HG02885 (cell line): ENCODE measurements at regions not wholly inside any gene's neighbourhood (a gene's known extent, or its start where the extent isn't known, plus 50 kb on each side); places are given as distances from the start of the nearest gene placed in this dataset.

Experiments used
- ATAC-seq: cut with Tn5 transposase; IDR thresholded peaks from one replicate; pipeline ENCODE4 v1.9.1; 2021; ENCODE audit warnings: mild to moderate bottlenecking; ENCODE audit not compliant: unreplicated experiment, poor library complexity

DNA sequence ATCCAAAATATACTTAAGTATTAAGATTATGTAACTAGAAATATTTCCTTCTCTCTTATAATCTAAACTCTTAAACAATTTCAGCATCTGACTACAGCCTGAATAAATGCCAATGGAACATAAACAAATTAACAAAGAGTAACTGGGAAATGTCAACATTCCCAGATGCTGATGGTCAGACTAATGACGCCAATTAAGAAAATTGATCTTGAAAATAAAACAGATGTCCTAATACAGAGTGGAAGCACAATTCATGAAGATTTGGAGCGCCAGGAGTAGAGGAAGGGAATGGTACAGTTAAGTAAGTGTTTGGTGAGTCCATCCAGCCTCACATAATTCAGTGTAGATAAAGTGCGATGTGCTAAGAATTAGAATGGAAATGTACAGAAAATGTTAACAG, 203.7 kb upstream of the NWD2 start:
- ATAC-seq = no peak

DNA sequence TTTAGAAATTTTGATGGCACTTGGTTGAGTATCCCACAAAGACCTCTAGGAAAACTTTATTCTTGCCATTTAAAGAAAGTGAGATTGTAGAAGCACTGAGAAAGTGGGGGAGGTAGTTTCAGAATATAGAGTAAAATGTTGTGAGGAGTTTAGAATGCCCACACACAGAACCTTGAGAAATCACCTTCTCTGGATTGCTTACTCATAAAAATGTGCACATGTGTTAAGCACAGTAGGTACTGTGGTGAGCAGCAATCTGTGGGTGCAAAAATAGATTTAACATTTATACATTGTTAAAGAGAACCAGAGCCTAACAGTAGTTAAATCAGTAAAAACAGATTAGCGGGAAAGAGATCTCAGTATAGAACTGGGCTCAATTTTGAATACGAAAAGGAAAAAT, 201.2 kb upstream of the NWD2 start:
- peak; percentile 76 for ATAC-seq

GRCh38 chr4:37051111-37051510, 193.4 kb upstream of the NWD2 start:
- ATAC-seq = no peak

GRCh38 chr4:37051866-37052265, 192.7 kb upstream of the NWD2 start:
- no peak for ATAC-seq

DNA sequence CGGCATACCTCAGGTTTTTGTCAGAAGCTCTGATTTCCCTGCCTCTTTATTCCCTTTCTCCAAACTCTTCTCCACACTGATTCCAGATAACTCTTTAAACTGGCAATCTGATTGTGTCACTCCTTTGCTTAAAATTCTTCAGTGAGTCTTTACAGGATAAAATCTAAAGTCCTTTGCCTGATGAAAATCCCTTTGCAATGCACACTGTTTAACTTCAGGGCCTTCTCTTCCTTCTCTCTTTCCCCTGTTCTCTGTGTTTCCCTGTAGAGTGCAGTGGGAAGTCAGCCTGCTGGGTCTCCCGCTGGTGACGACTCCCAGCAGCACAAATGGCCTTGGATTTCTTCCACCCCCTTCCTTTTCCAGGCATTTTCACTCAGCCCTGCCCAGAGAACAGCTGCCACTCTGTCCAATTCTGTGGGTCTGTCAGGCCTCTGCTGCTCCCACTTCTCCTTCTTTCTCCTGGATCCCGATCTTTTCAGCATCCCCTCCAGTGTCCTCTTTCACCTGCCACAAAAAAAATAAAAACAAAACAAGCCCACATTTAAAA, 189.9 kb upstream of the NWD2 start:
- ATAC-seq = no peak

GRCh38 chr4:37058826-37059225, 185.7 kb upstream of the NWD2 start:
- ATAC-seq = no peak

- ATAC-seq = no peak
Measured at GRCh38 chr4:37066159-37066558, 178.4 kb upstream of the NWD2 start.

DNA sequence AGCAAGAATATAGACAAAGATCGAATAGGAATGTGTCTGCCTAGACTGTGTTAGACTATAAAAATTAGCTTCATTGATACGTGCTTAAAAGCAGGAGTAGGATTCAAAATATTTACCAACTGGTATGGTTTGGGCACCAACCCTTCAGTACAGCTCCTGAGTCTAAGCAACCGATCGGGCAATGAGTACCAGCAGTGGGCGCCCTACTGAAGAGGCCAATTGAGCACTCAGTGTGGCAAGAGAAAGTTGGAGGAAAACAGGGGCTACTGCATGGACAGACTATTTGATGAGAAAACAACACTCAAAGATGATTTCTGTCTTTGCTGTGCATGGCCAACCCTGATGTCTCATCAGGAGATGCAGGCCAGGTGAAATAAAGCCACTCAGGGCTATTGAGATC, 176.0 kb upstream of the NWD2 start:
- no peak for ATAC-seq

- ATAC-seq = no peak
Measured at GRCh38 chr4:37070041-37070440, 174.5 kb upstream of the NWD2 start.

DNA sequence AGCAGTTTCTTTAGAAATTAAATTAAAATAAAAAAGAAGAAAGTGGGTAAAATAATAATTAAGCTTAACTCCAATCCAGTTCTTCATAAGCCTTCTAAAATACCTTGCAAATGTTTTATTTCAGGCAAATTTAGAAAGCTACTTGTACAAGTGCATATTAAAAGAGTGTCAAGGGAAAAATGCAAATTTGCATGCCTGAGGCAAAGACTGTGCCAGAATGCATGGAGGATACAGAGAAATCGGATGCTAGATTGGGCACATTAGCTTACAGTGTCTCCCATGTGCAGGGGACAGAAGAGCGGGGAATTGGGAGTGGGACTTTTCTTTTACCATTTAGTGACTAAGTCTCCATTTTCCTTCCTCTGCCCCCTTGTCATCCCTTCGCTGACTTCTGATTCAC, 173.0 kb upstream of the NWD2 start:
- no peak for ATAC-seq

DNA sequence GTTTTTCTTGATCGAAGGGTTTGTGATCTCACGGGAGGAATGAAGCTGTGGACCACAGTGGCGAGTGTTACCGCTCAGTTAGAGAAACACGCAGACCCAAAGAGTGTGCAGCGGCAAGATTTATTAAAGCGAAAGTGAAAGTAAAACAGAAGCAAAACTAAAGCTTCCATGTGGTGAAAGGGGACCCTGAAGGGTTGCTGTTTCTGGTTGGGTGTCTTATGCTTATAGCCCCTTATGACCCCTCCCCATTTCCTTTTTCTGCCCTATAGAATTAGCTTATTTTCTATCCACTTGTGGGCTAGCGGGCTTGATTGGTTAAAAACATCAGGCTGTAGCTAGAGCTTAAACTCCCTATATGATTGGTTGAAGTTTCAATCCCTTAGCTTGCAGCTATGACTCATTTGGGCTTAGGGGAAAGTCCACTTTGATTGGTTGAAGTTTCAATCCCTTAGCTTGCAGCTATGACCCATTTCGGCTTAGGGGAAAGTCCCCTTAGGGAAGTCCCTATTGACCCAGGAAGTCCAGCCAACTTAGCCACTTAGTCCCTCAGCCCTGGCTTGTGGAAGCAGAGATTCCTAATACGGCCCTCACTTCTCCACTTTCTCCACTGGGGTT, 171.2 kb upstream of the NWD2 start:
- ATAC-seq = no peak

GRCh38 chr4:37082912-37083311, 161.6 kb upstream of the NWD2 start:
- ATAC-seq = no peak

GRCh38 chr4:37095925-37096324, 148.6 kb upstream of the NWD2 start:
- ATAC-seq = no peak

GRCh38 chr4:37101182-37101581, 143.4 kb upstream of the NWD2 start:
- no peak for ATAC-seq

GRCh38 chr4:37101686-37102085, 142.9 kb upstream of the NWD2 start:
- no peak for ATAC-seq

GRCh38 chr4:37109756-37110155, 134.8 kb upstream of the NWD2 start:
- ATAC-seq = no peak

DNA sequence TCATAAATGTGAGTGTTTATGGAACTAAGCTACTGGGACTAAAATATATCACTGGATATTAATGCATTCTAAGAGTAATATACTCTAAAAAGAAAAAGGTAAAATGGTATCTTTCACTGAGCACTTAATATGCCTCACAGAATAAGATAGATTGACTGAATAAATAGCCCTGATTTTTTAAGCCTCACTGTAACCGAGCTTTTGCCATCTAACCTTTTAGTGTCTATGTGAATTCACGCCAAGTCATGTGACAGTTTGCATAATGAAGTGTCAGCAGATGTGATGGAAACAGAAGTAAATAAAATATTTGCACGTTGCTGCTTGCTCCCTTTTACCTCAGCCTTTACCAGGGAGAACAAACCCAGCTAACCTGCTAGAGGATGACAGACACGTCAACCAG, 119.7 kb upstream of the NWD2 start:
- no peak for ATAC-seq

GRCh38 chr4:37126051-37126450, 118.5 kb upstream of the NWD2 start:
- ATAC-seq = no peak

GRCh38 chr4:37130465-37130864, 114.1 kb upstream of the NWD2 start:
- no peak for ATAC-seq

DNA sequence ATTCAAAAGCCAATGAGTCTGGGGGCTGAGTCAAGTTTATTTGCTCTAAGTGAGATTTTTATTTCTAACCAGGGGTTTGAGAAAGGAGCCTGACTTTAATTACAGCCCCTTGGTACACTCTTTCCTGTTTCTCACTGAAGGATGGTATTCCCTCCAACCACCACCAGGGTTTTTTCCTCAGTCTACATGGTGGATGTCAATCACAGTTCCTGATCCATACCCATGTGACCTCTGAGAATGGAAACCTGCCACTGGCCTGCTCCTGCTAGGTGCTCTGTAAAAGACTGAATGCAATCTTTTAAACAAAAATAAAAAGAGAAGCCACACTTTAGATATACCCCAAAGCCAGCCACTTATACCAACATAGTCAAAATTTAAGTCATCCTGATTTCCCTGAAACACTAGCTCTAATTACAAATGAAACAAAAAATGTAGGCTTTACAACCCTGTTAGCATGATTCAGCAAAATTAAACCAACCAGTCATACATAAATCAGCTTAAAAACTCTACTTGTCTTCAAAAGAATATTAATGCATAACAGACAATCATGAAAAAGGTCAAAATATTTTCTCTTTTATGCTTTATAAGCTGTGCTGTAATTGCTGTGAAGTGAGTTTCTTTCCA, 112.1 kb upstream of the NWD2 start:
- ATAC-seq = no peak

GRCh38 chr4:37132975-37133360, 111.6 kb upstream of the NWD2 start:
- ATAC-seq = no peak

DNA sequence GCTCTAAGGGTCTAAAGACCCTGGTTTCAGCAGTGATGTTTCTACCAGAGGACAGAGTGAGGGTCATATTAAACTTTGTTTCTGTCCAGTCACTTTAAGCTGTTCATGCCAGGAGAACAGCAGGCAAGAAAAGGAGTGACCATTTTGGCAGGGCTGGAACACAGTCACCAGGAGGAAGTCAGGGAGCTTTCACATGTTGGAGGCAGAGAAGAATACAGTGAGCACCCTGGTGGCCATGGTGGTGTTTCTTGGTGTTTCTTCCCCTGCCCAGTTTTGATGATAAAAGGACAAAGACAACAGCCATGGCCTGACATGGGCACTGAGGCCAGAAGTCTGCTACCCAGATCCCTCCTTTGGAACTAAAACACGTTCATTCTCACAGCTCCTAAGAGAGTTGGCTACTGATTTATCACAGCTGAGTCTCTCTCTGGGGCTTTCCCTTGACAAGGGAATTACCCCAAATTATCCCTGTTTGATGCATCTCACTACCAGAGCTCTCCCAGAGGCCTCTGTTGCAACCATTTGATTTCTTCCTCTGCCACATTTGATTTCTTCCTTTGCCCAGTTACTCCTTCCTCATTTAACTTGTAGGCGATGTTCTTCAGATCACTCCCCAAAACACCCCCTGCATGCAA, 106.4 kb upstream of the NWD2 start:
- peak; percentile 74 for ATAC-seq
